ENCODE measurements at regions not wholly inside any gene's neighbourhood (a gene's known extent, or its start where the extent isn't known, plus 50 kb on each side); places are given as distances from the start of the nearest gene placed in this dataset.

DNA sequence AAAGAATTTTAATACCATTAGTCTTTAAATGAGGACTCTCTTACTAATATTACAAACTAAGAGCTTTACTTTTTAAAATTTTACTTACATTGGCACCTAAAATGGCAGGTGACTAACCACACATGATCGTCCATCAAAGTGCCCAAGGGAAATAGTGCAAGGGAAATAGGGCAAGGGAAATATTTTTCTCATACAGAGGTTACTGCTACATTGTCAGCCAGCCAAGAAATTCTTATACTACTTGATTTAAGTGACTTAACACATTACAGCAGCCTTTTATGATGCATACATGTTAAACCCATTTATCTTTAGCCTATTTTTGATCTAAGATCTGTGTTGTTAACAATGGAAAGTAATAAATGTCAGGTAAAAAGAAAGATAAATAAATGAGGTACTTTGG, 587.2 kb upstream of the PKDCC start:
- Histone ChIP-seq H3K4me1 (ENCODE audit: low read depth, poor library complexity, severe bottlenecking) (no peaks in the 10 kb centered on the region), H3K79me2 (ENCODE audit: insufficient read depth, low read depth) (no peaks in the 10 kb centered on the region), H2AFZ (ENCODE audit: low read depth) (no peak overlapping the region), H3K4me3 (IDR thresholded peaks at IDR 0.05; ENCODE audit: insufficient read depth, low read depth, low read length) (no peak overlapping the region), H3K27ac (no peak overlapping the region), H4K20me1 (ENCODE audit: insufficient read depth) (no peaks in the 10 kb centered on the region), H3K27me3 (ENCODE audit: insufficient read depth, low read depth) (no peaks in the 10 kb centered on the region), H3K36me3 (ENCODE audit: insufficient read depth) (no peaks in the 10 kb centered on the region), H3K4me2 (no peak overlapping the region), H3K9ac (no peak overlapping the region)
- TF ChIP-seq, protein P1, sequence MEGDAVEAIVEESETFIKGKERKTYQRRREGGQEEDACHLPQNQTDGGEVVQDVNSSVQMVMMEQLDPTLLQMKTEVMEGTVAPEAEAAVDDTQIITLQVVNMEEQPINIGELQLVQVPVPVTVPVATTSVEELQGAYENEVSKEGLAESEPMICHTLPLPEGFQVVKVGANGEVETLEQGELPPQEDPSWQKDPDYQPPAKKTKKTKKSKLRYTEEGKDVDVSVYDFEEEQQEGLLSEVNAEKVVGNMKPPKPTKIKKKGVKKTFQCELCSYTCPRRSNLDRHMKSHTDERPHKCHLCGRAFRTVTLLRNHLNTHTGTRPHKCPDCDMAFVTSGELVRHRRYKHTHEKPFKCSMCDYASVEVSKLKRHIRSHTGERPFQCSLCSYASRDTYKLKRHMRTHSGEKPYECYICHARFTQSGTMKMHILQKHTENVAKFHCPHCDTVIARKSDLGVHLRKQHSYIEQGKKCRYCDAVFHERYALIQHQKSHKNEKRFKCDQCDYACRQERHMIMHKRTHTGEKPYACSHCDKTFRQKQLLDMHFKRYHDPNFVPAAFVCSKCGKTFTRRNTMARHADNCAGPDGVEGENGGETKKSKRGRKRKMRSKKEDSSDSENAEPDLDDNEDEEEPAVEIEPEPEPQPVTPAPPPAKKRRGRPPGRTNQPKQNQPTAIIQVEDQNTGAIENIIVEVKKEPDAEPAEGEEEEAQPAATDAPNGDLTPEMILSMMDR (conservative IDR thresholded peaks at IDR 0.05; ENCODE audit: low read depth, low read length): no peak

DNA sequence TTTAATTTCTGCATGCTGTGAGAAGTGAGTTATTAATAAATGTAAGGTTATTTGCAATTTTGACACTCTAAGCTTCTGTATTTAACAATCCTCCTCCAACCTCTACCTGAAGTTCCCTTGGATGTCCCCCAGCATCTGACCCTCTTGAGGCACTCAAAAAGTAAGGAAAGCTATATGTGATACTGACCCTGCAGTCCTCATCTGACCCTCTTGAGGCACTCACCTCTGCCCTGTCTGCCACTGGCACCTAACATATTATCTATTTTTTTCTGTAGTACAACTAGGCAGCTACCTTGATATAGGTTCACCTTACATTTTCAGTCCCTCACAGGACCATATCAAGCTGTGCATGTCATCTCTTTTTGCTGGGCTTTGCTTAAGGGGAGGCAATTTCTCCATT, 583.4 kb upstream of the PKDCC start:
- no peaks in the 10 kb centered on the region for H3K27me3 ChIP-seq (ENCODE audit: insufficient read depth, low read depth)
- H3K9ac ChIP-seq: no peak overlapping the region
- H3K27ac ChIP-seq: no peak overlapping the region
- H3K4me3 ChIP-seq (IDR thresholded peaks at IDR 0.05; ENCODE audit: insufficient read depth, low read depth, low read length): no peak overlapping the region
- no peaks in the 10 kb centered on the region for H3K4me1 ChIP-seq (ENCODE audit: low read depth, poor library complexity, severe bottlenecking)
- no peak overlapping the region for H2AFZ ChIP-seq (ENCODE audit: low read depth)
- H3K36me3 ChIP-seq (ENCODE audit: insufficient read depth): no peaks in the 10 kb centered on the region
- H3K4me2 ChIP-seq: no peak overlapping the region
- H3K79me2 ChIP-seq (ENCODE audit: insufficient read depth, low read depth): no peaks in the 10 kb centered on the region
- TF ChIP-seq, protein P1 (conservative IDR thresholded peaks at IDR 0.05; ENCODE audit: low read depth, low read length): no peak
- H4K20me1 ChIP-seq (ENCODE audit: insufficient read depth): no peaks in the 10 kb centered on the region

DNA sequence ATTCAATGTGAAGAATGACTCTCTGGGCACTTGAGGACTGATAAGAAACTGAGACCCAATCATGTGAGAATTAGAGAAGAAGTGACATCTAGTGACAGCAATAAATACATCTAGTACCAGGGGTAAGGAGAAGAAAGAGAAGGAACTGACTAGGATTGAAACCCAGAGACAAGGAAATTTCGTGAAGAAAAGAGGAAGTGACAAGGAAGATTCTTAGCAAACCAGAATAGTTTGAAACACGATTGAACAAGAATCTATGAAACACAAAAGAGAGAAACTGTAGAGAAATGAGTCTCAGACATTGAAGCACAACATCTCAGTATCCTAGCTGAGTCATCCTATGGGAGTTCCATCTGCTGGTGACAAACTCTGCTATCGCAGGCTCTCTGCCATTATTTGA, 571.9 kb upstream of the PKDCC start:
- Histone ChIP-seq H3K27ac (no peak overlapping the region), H3K79me2 (ENCODE audit: insufficient read depth, low read depth) (no peaks in the 10 kb centered on the region), H3K4me2 (no peak overlapping the region), H4K20me1 (ENCODE audit: insufficient read depth) (no peaks in the 10 kb centered on the region), H3K27me3 (ENCODE audit: insufficient read depth, low read depth) (no peaks in the 10 kb centered on the region), H3K4me3 (IDR thresholded peaks at IDR 0.05; ENCODE audit: insufficient read depth, low read depth, low read length) (no peak overlapping the region), H3K9ac (no peak overlapping the region), H3K4me1 (ENCODE audit: low read depth, poor library complexity, severe bottlenecking) (no peaks in the 10 kb centered on the region), H2AFZ (ENCODE audit: low read depth) (no peak overlapping the region), H3K36me3 (ENCODE audit: insufficient read depth) (no peaks in the 10 kb centered on the region)
- TF ChIP-seq, protein P1 (conservative IDR thresholded peaks at IDR 0.05; ENCODE audit: low read depth, low read length): no peak

DNA sequence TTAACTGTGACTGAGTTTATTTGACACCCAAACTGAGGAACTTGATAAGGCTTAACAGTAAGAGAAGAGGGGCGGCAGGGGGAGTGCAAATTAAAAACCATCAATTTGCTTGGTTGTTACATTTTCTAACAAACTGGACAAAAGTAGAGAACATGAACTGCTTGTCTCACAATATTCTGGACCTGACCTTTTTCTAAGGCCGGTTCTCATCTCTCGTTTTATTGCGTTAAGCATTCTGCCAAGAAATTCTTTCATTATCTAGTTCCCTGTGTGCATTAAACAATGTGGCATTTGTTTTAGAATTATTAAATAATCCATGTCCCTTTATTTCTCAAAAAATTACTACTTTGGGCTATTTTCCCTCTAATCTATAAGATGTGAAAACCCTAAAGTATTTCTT, 565.2 kb upstream of the PKDCC start:
- Histone ChIP-seq H3K79me2 (ENCODE audit: insufficient read depth, low read depth) (no peaks in the 10 kb centered on the region), H3K36me3 (ENCODE audit: insufficient read depth) (no peaks in the 10 kb centered on the region), H3K4me2 (no peak overlapping the region), H2AFZ (ENCODE audit: low read depth) (no peak overlapping the region), H4K20me1 (ENCODE audit: insufficient read depth) (no peaks in the 10 kb centered on the region), H3K27ac (no peak overlapping the region), H3K4me1 (ENCODE audit: low read depth, poor library complexity, severe bottlenecking) (no peaks in the 10 kb centered on the region), H3K4me3 (IDR thresholded peaks at IDR 0.05; ENCODE audit: insufficient read depth, low read depth, low read length) (no peak overlapping the region), H3K27me3 (ENCODE audit: insufficient read depth, low read depth) (no peaks in the 10 kb centered on the region), H3K9ac (no peak overlapping the region)
- TF ChIP-seq, protein P1 (conservative IDR thresholded peaks at IDR 0.05; ENCODE audit: low read depth, low read length): no peak

- TF ChIP-seq, protein P1 (conservative IDR thresholded peaks at IDR 0.05; ENCODE audit: low read depth, low read length): no peak
- no peak overlapping the region for H3K4me3 ChIP-seq (IDR thresholded peaks at IDR 0.05; ENCODE audit: insufficient read depth, low read depth, low read length)
- no peaks in the 10 kb centered on the region for H4K20me1 ChIP-seq (ENCODE audit: insufficient read depth)
- H3K79me2 ChIP-seq (ENCODE audit: insufficient read depth, low read depth): no peaks in the 10 kb centered on the region
- H3K4me2 ChIP-seq: no peak overlapping the region
- no peaks in the 10 kb centered on the region for H3K27me3 ChIP-seq (ENCODE audit: insufficient read depth, low read depth)
- H3K9ac ChIP-seq: no peak overlapping the region
- H2AFZ ChIP-seq (ENCODE audit: low read depth): no peak overlapping the region
- H3K36me3 ChIP-seq (ENCODE audit: insufficient read depth): no peaks in the 10 kb centered on the region
- no peaks in the 10 kb centered on the region for H3K4me1 ChIP-seq (ENCODE audit: low read depth, poor library complexity, severe bottlenecking)
- H3K27ac ChIP-seq: no peak overlapping the region
Measured at GRCh38 chr2:41483226-41483625, 564.6 kb upstream of the PKDCC start.
